NB4 (cell line): ENCODE measurements at regions not wholly inside any gene's neighbourhood (a gene's known extent, or its start where the extent isn't known, plus 50 kb on each side); places are given as distances from the start of the nearest gene placed in this dataset.

Experiments used
- CTCF ChIP-seq: IDR thresholded peaks from one replicate; pipeline ENCODE4 v1.5.1; 2012; ENCODE audit warnings: low read depth, low read length
- MYC ChIP-seq: IDR thresholded peaks from 2 replicates; pipeline ENCODE4 v1.6.1; 2011; ENCODE audit warnings: low read depth, low read length
- POLR2A ChIP-seq: IDR thresholded peaks from 2 replicates; pipeline ENCODE4 v1.6.1; 2011; ENCODE audit warnings: mild to moderate bottlenecking; ENCODE audit not compliant: insufficient read length; ENCODE audit errors: extremely low read depth

- TF ChIP-seq POLR2A = no peak
- no peak for TF ChIP-seq CTCF
- TF ChIP-seq MYC = no peak
Observed at GRCh38 chr2:5618271-5618670, 73.9 kb upstream of the SOX11 start.
